Left lobe of liver (tissue), 2 donors: ENCODE measurements at regions not wholly inside any gene's neighbourhood (a gene's known extent, or its start where the extent isn't known, plus 50 kb on each side); places are given as distances from the start of the nearest gene placed in this dataset.
A peak's percentile ranks its signal among the peaks of the same experiment; 100 is the strongest.

Experiments used
- ATAC-seq: fragments of 200-7000 bp; cut with Tn5 transposase; one replicate; pipeline ENCODE4 v1.9.1; 2020; ENCODE audit warnings: mild to moderate bottlenecking, moderate library complexity
- DNase-seq: peaks from one replicate; pipeline ENCODE4 v3.0.0-alpha.2; 2020; ENCODE audit warnings: low spot score
- donor health status: DM: no; HTN: no; CAD: no; lungs with moderate emphysema.
- donor health status: DM: no; HTN: yes; CAD: no.

GRCh38 chr1:83112248-83112885 lies 886.6 kb downstream of the TTLL7 start:
- ATAC-seq: peak; percentile 76

GRCh38 chr1:83110156-83110555 lies 888.8 kb downstream of the TTLL7 start:
- no peak for ATAC-seq
- DNase-seq: no peak

More at GRCh38 chr1:83112248-83112885, 886.6 kb downstream of the TTLL7 start:
- no peak for DNase-seq

GRCh38 chr1:83109692-83110091 lies 889.2 kb downstream of the TTLL7 start:
- DNase-seq (no peak), ATAC-seq (no peak)

GRCh38 chr1:83104558-83104957 lies 894.4 kb downstream of the TTLL7 start:
- ATAC-seq: no peak
- DNase-seq: no peak

- ATAC-seq: no peak
- DNase-seq: no peak
Observed at GRCh38 chr1:83103341-83103740, 895.6 kb downstream of the TTLL7 start.

- DNase-seq (no peak), ATAC-seq (no peak)
Observed at GRCh38 chr1:83102630-83103071, 896.3 kb downstream of the TTLL7 start.

- no peak for DNase-seq
- ATAC-seq: no peak
Observed at GRCh38 chr1:83101406-83101805, 897.5 kb downstream of the TTLL7 start.

GRCh38 chr1:83100133-83100532 lies 898.8 kb downstream of the TTLL7 start:
- DNase-seq (no peak), ATAC-seq (no peak)

GRCh38 chr1:83098791-83099190 lies 900.1 kb downstream of the TTLL7 start:
- no peak for ATAC-seq

GRCh38 chr1:83098131-83098530 lies 900.8 kb downstream of the TTLL7 start:
- ATAC-seq: no peak
- DNase-seq: no peak

More at GRCh38 chr1:83098791-83099190, 900.1 kb downstream of the TTLL7 start:
- DNase-seq: no peak

- ATAC-seq (no peak), DNase-seq (no peak)
Observed at GRCh38 chr1:83097715-83098114, 901.2 kb downstream of the TTLL7 start.

- no peak for ATAC-seq
- no peak for DNase-seq
Observed at GRCh38 chr1:83095570-83095969, 903.4 kb downstream of the TTLL7 start.

GRCh38 chr1:83090195-83090594 lies 908.7 kb downstream of the TTLL7 start:
- no peak for DNase-seq
- ATAC-seq: no peak

GRCh38 chr1:83087851-83088250 lies 911.1 kb downstream of the TTLL7 start:
- DNase-seq (no peak), ATAC-seq (no peak)

GRCh38 chr1:83086986-83087512 lies 911.9 kb downstream of the TTLL7 start:
- DNase-seq: no peak
- no peak for ATAC-seq

GRCh38 chr1:83086346-83086745 lies 912.6 kb downstream of the TTLL7 start:
- ATAC-seq (no peak), DNase-seq (no peak)

GRCh38 chr1:83083589-83084224 lies 915.2 kb downstream of the TTLL7 start:
- ATAC-seq (no peak), DNase-seq (no peak)

- DNase-seq (no peak), ATAC-seq (no peak)
Observed at GRCh38 chr1:83077411-83077810, 921.5 kb downstream of the TTLL7 start.

- ATAC-seq: no peak
- no peak for DNase-seq
Observed at GRCh38 chr1:83075107-83075506, 923.8 kb downstream of the TTLL7 start.

- ATAC-seq (no peak), DNase-seq (no peak)
Observed at GRCh38 chr1:83067954-83068353, 931.0 kb downstream of the TTLL7 start.

- no peak for DNase-seq
- ATAC-seq: no peak
Observed at GRCh38 chr1:83065952-83066727, 932.8 kb downstream of the TTLL7 start.
